SK-N-MC (cell line): ENCODE measurements at regions not wholly inside any gene's neighbourhood (a gene's known extent, or its start where the extent isn't known, plus 50 kb on each side); places are given as distances from the start of the nearest gene placed in this dataset.

Experiments
- DNase-seq: peaks from one replicate; pipeline ENCODE4 v3.0.0-alpha.2; 2011; ENCODE audit warnings: low read depth, low spot score
- H3K27ac ChIP-seq: fragments of 200-600 bp; sonication (generic); 2 replicates; pipeline ENCODE4 v1.5.1; 2016; ENCODE audit warnings: mixed run types
- H3K36me3 ChIP-seq: fragments of 200-600 bp; sonication (generic); 2 replicates; pipeline ENCODE4 v1.6.1; 2017; ENCODE audit warnings: antibody characterized with exemption, low read length, mixed read lengths; ENCODE audit not compliant: insufficient read depth
- H3K4me3 ChIP-seq: fragments of 200-600 bp; sonication (generic); 2 replicates; pipeline ENCODE4 v1.5.1; 2016
- H3K9ac ChIP-seq: fragments of 200-600 bp; sonication (generic); 2 replicates; pipeline ENCODE4 v1.8.0; 2017; ENCODE audit warnings: mixed run types, mixed read lengths; ENCODE audit not compliant: insufficient read length
- H3K9me3 ChIP-seq: fragments of 200-600 bp; sonication (generic); 2 replicates; pipeline ENCODE4 v1.6.1; 2017; ENCODE audit warnings: low read depth, mild to moderate bottlenecking, antibody characterized with exemption, low read length, moderate library complexity, mixed read lengths
- EZH2 ChIP-seq: fragments of 200-600 bp; sonication (generic); IDR thresholded peaks from one replicate; pipeline ENCODE4 v1.6.1; 2017; ENCODE audit warnings: antibody characterized with exemption
- FOXP2 ChIP-seq: optimal IDR thresholded peaks from 2 replicates; pipeline ENCODE3; 2011; ENCODE audit warnings: mild to moderate bottlenecking, moderate library complexity; ENCODE audit not compliant: insufficient read depth; ENCODE audit errors: extremely low read length, control extremely low read depth
- POLR2AphosphoS5 ChIP-seq: IDR thresholded peaks from 2 replicates; pipeline ENCODE4 v1.6.1; 2012; ENCODE audit warnings: mild to moderate bottlenecking, low read depth, low read length, borderline replicate concordance

DNA sequence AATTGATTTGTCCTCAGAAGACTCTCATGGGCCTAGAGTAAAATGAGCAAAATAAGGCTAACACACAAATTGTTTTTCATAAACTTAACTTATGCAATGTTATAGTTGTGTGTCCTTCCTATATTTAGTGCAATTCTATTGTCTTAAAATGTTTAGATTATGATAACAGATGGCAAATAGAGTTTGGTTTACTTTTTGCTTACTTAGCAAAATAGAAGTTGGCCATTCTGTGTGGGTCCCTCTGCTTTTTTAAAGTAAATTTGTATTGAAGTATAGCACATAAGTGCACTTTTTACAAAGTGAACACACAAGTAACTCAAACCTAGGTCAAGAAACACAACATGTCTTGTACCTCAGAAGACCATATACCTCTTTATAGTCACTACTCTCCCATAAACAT, 150.6 kb upstream of the RARB start:
- no peak for TF ChIP-seq POLR2AphosphoS5
- no peak for TF ChIP-seq EZH2
- TF ChIP-seq FOXP2 = no peak
- no peak for DNase-seq
- Histone ChIP-seq H3K9ac (no peak overlapping the region), H3K9me3 (no peaks in the 10 kb centered on the region), H3K27ac (no peak overlapping the region), H3K36me3 (no peaks in the 10 kb centered on the region), H3K4me3 (no peak overlapping the region)

DNA sequence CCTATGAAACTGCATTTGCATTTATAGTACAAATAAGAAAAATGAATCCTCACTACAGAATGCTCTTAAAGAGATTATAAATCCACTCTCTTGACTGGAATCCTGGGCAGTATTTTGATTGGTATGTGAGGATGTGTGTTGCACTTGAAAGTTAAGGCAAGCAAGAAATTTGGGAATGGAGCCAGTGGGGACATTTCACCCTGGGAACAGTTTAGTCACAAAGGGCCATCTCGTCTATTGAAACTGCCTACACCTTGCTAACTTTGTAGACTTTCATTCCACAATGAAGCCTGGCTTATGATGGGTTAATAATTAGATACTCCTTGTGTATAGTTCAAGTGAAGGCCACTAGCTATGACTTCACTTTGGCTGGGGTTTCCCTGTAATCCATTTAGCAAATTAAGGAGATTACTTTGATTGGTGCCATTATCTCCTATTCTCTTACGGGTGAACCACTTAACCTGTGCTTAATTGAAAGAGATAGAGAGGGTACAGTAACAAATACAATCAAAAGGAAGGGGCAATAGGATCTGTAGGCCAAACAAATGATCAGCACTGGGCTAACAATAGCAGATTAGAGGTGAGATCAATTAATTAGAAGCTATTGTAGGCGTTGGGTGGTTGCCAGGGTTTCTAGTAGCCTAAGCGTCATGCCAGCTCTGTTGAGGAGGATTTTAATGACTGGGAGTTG, 146.9 kb upstream of the RARB start:
- no peak for DNase-seq
- Histone ChIP-seq H3K9ac (no peak overlapping the region), H3K4me3 (no peak overlapping the region), H3K36me3 (no peaks in the 10 kb centered on the region), H3K27ac (no peak overlapping the region), H3K9me3 (no peaks in the 10 kb centered on the region)
- no peak for TF ChIP-seq FOXP2
- no peak for TF ChIP-seq EZH2
- TF ChIP-seq POLR2AphosphoS5 = no peak

- H3K4me3 ChIP-seq = no peak overlapping the region
- H3K36me3 ChIP-seq = no peaks in the 10 kb centered on the region
- TF ChIP-seq EZH2 (no peak), POLR2AphosphoS5 (no peak)
- no peak for DNase-seq
- H3K9me3 ChIP-seq = no peaks in the 10 kb centered on the region
- H3K9ac ChIP-seq = no peak overlapping the region
- no peak overlapping the region for H3K27ac ChIP-seq
Observed at GRCh38 chr3:25281732-25282126, 146.3 kb upstream of the RARB start.

DNA sequence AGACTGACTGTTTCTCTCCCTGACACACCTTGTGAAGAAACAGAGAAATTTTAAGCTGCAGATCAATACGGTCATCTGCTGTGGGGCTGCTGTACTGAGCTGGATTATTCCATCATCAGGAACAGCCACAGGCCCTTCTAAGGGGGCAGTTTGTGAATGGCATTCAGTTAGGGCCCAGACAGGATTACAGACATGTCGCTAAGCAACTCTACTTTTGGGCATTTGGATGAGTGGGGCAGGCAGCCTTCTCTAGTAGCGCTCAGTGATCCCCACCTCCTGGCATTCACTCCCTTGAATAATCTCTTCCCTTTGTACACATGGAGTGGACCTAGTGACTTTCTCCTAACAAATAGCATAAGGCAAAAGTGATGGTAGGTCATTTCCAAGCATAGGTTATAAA, 144.4 kb upstream of the RARB start:
- no peak overlapping the region for H3K27ac ChIP-seq
- H3K36me3 ChIP-seq = no peaks in the 10 kb centered on the region
- H3K4me3 ChIP-seq = no peak overlapping the region
- no peak for TF ChIP-seq FOXP2
- TF ChIP-seq EZH2 = no peak
- no peak for TF ChIP-seq POLR2AphosphoS5
- DNase-seq = no peak
- no peaks in the 10 kb centered on the region for H3K9me3 ChIP-seq
- no peak overlapping the region for H3K9ac ChIP-seq

GRCh38 chr3:25284249-25284648, 143.8 kb upstream of the RARB start:
- no peak overlapping the region for H3K27ac ChIP-seq
- H3K36me3 ChIP-seq = no peaks in the 10 kb centered on the region
- no peak overlapping the region for H3K4me3 ChIP-seq
- DNase-seq = no peak
- TF ChIP-seq FOXP2 (no peak), POLR2AphosphoS5 (no peak), EZH2 (no peak)
- no peaks in the 10 kb centered on the region for H3K9me3 ChIP-seq
- H3K9ac ChIP-seq = no peak overlapping the region

GRCh38 chr3:25287291-25287884, 140.7 kb upstream of the RARB start:
- TF ChIP-seq POLR2AphosphoS5 (no peak), FOXP2 (no peak), EZH2 (no peak)
- H3K36me3 ChIP-seq = no peaks in the 10 kb centered on the region

DNA sequence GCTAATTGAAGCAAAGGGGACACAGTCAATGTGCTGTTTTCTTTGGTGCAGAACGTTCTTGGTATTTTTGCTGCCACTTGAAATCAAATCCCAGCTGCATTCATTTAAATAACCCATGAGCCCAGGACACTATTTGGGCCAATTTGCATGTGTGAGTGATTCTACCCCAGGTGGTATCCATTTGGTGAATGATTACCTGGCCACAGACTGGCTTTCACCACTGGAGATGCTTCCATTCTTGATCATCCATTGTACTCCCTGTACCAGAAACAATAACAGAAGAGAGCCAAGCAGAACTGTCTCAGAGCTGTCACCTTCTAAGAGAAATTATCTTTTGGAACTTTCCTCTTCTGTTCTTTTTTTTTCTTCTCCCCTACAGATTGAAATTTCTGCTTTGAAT, 139.7 kb upstream of the RARB start:
- H3K36me3 ChIP-seq = no peaks in the 10 kb centered on the region
- no peaks in the 10 kb centered on the region for H3K9me3 ChIP-seq
- DNase-seq = no peak
- TF ChIP-seq EZH2 (no peak), POLR2AphosphoS5 (no peak), FOXP2 (no peak)
- H3K9ac ChIP-seq = no peak overlapping the region
- no peak overlapping the region for H3K27ac ChIP-seq
- H3K4me3 ChIP-seq = no peak overlapping the region

More at GRCh38 chr3:25287291-25287884, 140.7 kb upstream of the RARB start:
- Histone ChIP-seq H3K27ac (no peak overlapping the region), H3K9ac (no peak overlapping the region), H3K9me3 (no peaks in the 10 kb centered on the region), H3K4me3 (no peak overlapping the region)
- DNase-seq = no peak

DNA sequence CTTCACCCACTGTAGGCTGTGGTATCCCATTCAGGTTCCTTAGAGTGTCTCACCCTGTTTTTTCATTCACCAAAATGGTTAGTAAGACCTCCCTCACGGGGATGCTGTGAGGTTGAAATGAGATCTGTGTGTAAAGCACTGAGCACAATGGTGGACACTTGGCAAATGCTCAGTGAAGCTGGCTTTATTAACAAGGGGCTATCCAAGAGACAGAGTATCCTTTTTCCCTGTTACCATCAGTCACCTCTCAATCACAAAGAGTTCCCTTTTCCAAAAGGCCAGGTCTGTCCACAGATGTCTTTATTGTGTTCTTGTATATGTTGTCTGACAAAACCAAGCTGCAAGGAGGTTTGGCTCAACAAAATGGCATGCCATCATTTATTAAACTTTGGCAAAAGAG, 138.9 kb upstream of the RARB start:
- no peak for TF ChIP-seq EZH2
- no peak for TF ChIP-seq FOXP2
- TF ChIP-seq POLR2AphosphoS5 = no peak

DNA sequence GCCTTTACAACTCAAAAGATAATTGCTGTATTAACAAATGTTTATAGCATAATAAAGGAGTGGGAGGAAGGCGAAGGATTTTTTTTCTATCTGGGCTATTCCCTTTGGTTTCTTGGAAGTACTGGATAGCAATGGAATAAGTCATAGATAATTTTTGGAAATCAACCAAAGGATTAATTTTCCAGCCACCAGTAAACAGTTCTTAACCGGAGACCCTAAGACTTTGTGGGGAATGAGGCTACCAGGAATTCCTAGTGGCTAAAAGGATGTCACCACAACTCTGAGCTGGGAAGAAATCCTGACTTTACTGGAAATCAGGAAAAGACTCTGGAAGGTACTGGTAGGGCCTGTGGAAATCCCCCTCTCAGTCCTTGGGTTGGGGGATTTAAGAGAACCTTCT, 138.4 kb upstream of the RARB start:
- Histone ChIP-seq H3K4me3 (no peak overlapping the region), H3K9me3 (no peaks in the 10 kb centered on the region), H3K27ac (no peak overlapping the region), H3K9ac (no peak overlapping the region), H3K36me3 (no peaks in the 10 kb centered on the region)
- no peak for DNase-seq
- no peak for TF ChIP-seq POLR2AphosphoS5
- TF ChIP-seq FOXP2 = no peak
- no peak for TF ChIP-seq EZH2

More for the DNA sequence above, 138.9 kb upstream of the RARB start:
- no peaks in the 10 kb centered on the region for H3K36me3 ChIP-seq
- H3K4me3 ChIP-seq = no peak overlapping the region
- no peak overlapping the region for H3K9ac ChIP-seq
- no peak for DNase-seq
- H3K27ac ChIP-seq = no peak overlapping the region
- no peaks in the 10 kb centered on the region for H3K9me3 ChIP-seq
